Ascending aorta (tissue), 2 donors: ENCODE measurements at regions not wholly inside any gene's neighbourhood (a gene's known extent, or its start where the extent isn't known, plus 50 kb on each side); places are given as distances from the start of the nearest gene placed in this dataset.

Experiments used
- DNase-seq, 2 donors: peaks; one replicate each; pipeline ENCODE4 v3.0.0-alpha.2; 2019; ENCODE audit warnings: low spot score in 2 of 2
- H3K27ac ChIP-seq, 2 donors: fragments of 200-600 bp; sonication (generic); one replicate each; pipeline ENCODE4 v1.5.1; 2016 to 2017; ENCODE audit warnings: mild to moderate bottlenecking in 1 of 2
- H3K27me3 ChIP-seq: fragments of 200-600 bp; sonication (generic); one replicate; pipeline ENCODE4 v1.5.1; 2017
- H3K36me3 ChIP-seq, 2 donors: fragments of 200-600 bp; sonication (generic); one replicate each; pipeline ENCODE4 v1.5.1; 2016
- H3K4me1 ChIP-seq, 2 donors: fragments of 200-600 bp; sonication (generic); one replicate each; pipeline ENCODE4 v1.5.1; 2016 to 2017; ENCODE audit warnings: mild to moderate bottlenecking in 1 of 2
- H3K4me3 ChIP-seq, 2 donors: fragments of 200-600 bp; sonication (generic); one replicate each; pipeline ENCODE4 v1.5.1; 2016 to 2017; ENCODE audit warnings: mild to moderate bottlenecking in 1 of 2
- H3K9me3 ChIP-seq, 2 donors: fragments of 200-600 bp; sonication (generic); one replicate each; pipeline ENCODE4 v1.5.1; 2016
- intact Hi-C: fragments of 100-400 bp; cut with DNase I; formaldehyde crosslinking; loops from one replicate; pipeline ENCODE4 v1.15.1; 2023
- TF ChIP-seq, protein P1 (sequence below), 3 experiments: fragments of 200-600 bp in 2 of 3; fragments of 450-650 bp in 1 of 3; sonication (generic) in 2 of 3; IDR thresholded peaks; one replicate each; pipeline ENCODE4 v1.5.1; 2016 to 2019; ENCODE audit warnings: antibody characterized with exemption in 3 of 3, mild to moderate bottlenecking in 1 of 3, moderate library complexity in 1 of 3

DNA sequence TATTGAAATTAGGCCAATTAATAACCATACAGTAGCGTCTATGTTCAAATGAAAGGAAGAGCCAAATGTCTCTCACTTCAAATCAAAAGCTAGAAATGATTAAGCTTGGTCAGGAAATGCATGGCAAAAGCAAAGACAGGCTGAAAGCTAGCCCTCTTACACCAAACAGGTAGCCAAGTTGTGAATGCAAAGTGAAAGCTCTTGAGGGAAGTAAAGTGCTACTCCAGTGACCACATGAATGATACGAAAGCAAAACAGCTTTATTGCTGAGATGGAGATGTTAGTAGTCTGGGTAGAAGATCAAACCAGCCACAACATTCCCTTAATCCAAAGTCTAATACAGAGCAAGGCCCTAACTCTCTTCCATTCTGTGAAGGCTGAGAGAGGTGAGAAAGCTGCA is 123.8 kb downstream of the TEX36 start:
- Histone ChIP-seq H3K36me3 (no peaks in the 10 kb centered on the region), H3K4me3 (no peak overlapping the region), H3K4me1 (no peaks in the 10 kb centered on the region), H3K9me3 (no peaks in the 10 kb centered on the region), H3K27ac (no peak overlapping the region), H3K27me3 (no peaks in the 10 kb centered on the region)
- TF ChIP-seq, protein P1, sequence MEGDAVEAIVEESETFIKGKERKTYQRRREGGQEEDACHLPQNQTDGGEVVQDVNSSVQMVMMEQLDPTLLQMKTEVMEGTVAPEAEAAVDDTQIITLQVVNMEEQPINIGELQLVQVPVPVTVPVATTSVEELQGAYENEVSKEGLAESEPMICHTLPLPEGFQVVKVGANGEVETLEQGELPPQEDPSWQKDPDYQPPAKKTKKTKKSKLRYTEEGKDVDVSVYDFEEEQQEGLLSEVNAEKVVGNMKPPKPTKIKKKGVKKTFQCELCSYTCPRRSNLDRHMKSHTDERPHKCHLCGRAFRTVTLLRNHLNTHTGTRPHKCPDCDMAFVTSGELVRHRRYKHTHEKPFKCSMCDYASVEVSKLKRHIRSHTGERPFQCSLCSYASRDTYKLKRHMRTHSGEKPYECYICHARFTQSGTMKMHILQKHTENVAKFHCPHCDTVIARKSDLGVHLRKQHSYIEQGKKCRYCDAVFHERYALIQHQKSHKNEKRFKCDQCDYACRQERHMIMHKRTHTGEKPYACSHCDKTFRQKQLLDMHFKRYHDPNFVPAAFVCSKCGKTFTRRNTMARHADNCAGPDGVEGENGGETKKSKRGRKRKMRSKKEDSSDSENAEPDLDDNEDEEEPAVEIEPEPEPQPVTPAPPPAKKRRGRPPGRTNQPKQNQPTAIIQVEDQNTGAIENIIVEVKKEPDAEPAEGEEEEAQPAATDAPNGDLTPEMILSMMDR (IDR thresholded peaks at IDR 0.05), result no peak
- DNase-seq, result no peak
- intact Hi-C loops, result no loop called here

DNA sequence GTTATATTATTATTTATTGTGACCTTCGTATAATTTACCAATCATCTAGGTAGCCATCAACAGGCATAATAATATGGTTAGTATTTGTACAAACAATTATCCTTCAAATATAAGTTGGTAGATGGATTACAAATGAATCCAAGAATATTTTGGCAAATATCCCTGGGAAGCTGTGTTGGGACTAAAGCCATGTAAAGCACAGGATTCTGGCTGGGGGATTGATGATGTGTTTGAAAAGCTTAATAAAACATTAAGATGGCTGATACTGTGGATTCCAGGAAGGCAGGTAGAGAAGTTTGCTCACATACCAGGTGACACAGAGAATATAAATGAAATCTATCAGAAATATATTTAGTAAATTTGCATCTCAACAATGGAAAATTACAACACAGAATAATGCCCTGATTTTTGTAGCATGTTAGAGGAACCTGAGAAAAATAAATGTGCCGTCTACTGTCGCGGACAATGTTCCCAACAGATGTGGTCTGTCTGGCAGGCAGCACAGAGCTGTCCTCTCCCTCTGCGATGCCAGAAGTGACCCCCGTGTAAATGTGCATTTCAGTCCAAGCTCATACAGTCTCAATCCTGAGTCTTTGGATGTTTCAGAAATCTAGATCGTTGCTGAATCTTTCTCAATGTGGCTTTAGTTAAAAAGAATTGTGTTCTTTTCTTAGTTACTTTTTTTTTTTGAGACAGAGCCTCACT is 125.0 kb downstream of the TEX36 start:
- intact Hi-C loops, result no loop called here
- Histone ChIP-seq H3K27me3 (no peaks in the 10 kb centered on the region), H3K4me1 (no peaks in the 10 kb centered on the region), H3K4me3 (no peak overlapping the region), H3K36me3 (no peaks in the 10 kb centered on the region), H3K27ac (no peak overlapping the region), H3K9me3 (peaks cover 0 to 1% of the 10 kb centered on the region in 2 donors)
- DNase-seq, result no peak
- TF ChIP-seq, protein P1 (IDR thresholded peaks at IDR 0.05), result no peak

- Histone ChIP-seq H3K27ac (no peak overlapping the region), H3K4me3 (no peak overlapping the region), H3K9me3 (peaks cover 0 to 3% of the 10 kb centered on the region in 2 donors), H3K27me3 (no peaks in the 10 kb centered on the region), H3K36me3 (no peaks in the 10 kb centered on the region), H3K4me1 (no peaks in the 10 kb centered on the region)
- DNase-seq, result no peak
- intact Hi-C loops, result no loop called here
- TF ChIP-seq, protein P1 (IDR thresholded peaks at IDR 0.05), result no peak
Measured at GRCh38 chr10:125557311-125557710, 125.7 kb downstream of the TEX36 start.

DNA sequence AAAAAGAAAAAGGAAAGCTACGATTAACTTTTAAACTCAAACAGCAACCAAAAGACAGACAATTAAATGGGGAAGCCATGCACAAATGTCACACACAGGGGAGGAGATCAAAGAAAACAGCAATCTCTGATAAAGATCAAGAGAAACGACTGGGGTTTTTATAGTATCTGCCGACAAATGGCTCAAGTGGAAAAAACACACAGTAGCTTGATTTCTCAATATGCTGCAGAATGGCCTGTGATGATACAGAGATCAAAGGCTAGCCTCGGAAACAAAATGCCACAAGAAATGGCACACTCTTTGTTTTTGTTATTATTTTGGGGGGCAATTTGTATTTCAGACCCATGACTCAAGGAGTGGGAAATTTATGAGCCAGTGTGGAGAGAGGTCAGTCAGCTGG is 126.1 kb downstream of the TEX36 start:
- Histone ChIP-seq H3K9me3 (peaks cover 0 to 3% of the 10 kb centered on the region in 2 donors), H3K36me3 (no peaks in the 10 kb centered on the region), H3K27ac (no peak overlapping the region), H3K27me3 (no peaks in the 10 kb centered on the region), H3K4me1 (no peaks in the 10 kb centered on the region), H3K4me3 (no peak overlapping the region)
- TF ChIP-seq, protein P1 (IDR thresholded peaks at IDR 0.05), result no peak
- no peak for DNase-seq
- intact Hi-C loops, result no loop called here

GRCh38 chr10:125555743-125556142 is 127.2 kb downstream of the TEX36 start:
- Histone ChIP-seq H3K27ac (no peak overlapping the region), H3K9me3 (peaks cover 0 to 3% of the 10 kb centered on the region in 2 donors), H3K4me3 (no peak overlapping the region), H3K27me3 (no peaks in the 10 kb centered on the region), H3K4me1 (no peaks in the 10 kb centered on the region), H3K36me3 (no peaks in the 10 kb centered on the region)
- TF ChIP-seq, protein P1 (IDR thresholded peaks at IDR 0.05), result no peak
- intact Hi-C loops, result no loop called here
- no peak for DNase-seq

GRCh38 chr10:125555267-125555666 is 127.7 kb downstream of the TEX36 start:
- Histone ChIP-seq H3K4me1 (no peaks in the 10 kb centered on the region), H3K36me3 (no peaks in the 10 kb centered on the region), H3K27ac (no peak overlapping the region), H3K27me3 (no peaks in the 10 kb centered on the region), H3K4me3 (no peak overlapping the region), H3K9me3 (peaks cover 0 to 3% of the 10 kb centered on the region in 2 donors)
- TF ChIP-seq, protein P1 (IDR thresholded peaks at IDR 0.05), result no peak
- DNase-seq, result no peak
- intact Hi-C loops, result no loop called here
